ENCODE measurements at regions not wholly inside any gene's neighbourhood (a gene's known extent, or its start where the extent isn't known, plus 50 kb on each side); places are given as distances from the start of the nearest gene placed in this dataset.

GRCh38 chr9:73761905-73762304, 610.2 kb downstream of the ANXA1 start:
- Histone ChIP-seq H3K4me3 (no peak overlapping the region), H3K9ac (ENCODE audit: insufficient read length) (no peak overlapping the region), H3K9me3 (ENCODE audit: low read depth, low read length) (no peaks in the 10 kb centered on the region), H3K27ac (no peak overlapping the region), H3K36me3 (ENCODE audit: insufficient read depth, low read length) (no peaks in the 10 kb centered on the region)
- DNase-seq (ENCODE audit: low read depth, low spot score): no peak
- TF ChIP-seq POLR2AphosphoS5 (IDR thresholded peaks at IDR 0.05; ENCODE audit: borderline replicate concordance, low read depth, low read length) (no peak), FOXP2 (optimal IDR thresholded peaks at IDR 0.05; ENCODE audit: control extremely low read depth, extremely low read length, insufficient read depth) (no peak), EZH2 (IDR thresholded peaks at IDR 0.05) (no peak)

DNA sequence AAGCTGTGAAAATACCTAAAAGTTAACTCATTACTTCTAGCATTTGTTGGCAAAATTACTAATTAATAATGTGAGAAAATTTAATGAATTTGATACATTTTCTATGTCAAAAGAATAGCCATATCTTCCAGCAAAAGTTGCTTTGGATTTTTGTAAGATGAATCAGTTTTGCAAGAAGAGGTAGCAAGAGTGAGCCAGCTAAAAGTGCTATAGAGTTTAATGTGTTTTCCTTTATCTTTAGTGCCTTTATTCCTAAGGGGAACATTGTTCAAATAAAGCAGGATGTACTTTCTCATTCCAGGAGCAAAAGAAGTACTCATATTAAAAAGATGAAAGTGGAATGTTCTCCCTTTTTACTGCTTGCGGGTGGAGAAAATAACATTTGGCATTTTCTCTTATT, 622.2 kb downstream of the ANXA1 start:
- Histone ChIP-seq H3K9ac (ENCODE audit: insufficient read length) (no peak overlapping the region), H3K36me3 (ENCODE audit: insufficient read depth, low read length) (no peaks in the 10 kb centered on the region), H3K27ac (no peak overlapping the region), H3K9me3 (ENCODE audit: low read depth, low read length) (no peaks in the 10 kb centered on the region), H3K4me3 (no peak overlapping the region)
- no peak for TF ChIP-seq POLR2AphosphoS5 (IDR thresholded peaks at IDR 0.05; ENCODE audit: borderline replicate concordance, low read depth, low read length)
- TF ChIP-seq EZH2 (IDR thresholded peaks at IDR 0.05): no peak
- no peak for TF ChIP-seq FOXP2 (optimal IDR thresholded peaks at IDR 0.05; ENCODE audit: control extremely low read depth, extremely low read length, insufficient read depth)
- DNase-seq (ENCODE audit: low read depth, low spot score): no peak

DNA sequence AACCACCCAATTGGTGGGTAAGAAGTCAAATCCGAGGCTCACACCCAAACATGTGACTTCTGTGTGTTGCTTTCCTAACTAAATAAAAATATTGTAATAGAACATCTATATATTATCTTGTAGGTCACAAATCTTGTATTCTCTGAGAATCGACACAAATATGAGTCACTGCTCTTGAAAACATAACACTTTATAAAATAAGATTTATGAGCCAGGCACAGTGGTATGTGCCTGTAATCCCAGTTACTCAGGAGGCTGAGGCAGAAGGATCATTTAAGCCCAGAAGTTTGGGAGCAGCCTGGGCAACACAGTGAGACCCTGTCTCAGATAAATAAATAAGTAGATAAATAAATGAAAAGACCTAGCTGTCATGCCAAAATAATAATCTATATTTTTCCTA, 624.1 kb downstream of the ANXA1 start:
- no peak overlapping the region for H3K4me3 ChIP-seq
- no peak overlapping the region for H3K27ac ChIP-seq
- H3K36me3 ChIP-seq (ENCODE audit: insufficient read depth, low read length): no peaks in the 10 kb centered on the region
- H3K9ac ChIP-seq (ENCODE audit: insufficient read length): no peak overlapping the region
- DNase-seq (ENCODE audit: low read depth, low spot score): no peak
- no peak for TF ChIP-seq POLR2AphosphoS5 (IDR thresholded peaks at IDR 0.05; ENCODE audit: borderline replicate concordance, low read depth, low read length)
- no peak for TF ChIP-seq FOXP2 (optimal IDR thresholded peaks at IDR 0.05; ENCODE audit: control extremely low read depth, extremely low read length, insufficient read depth)
- TF ChIP-seq EZH2 (IDR thresholded peaks at IDR 0.05): no peak
- no peaks in the 10 kb centered on the region for H3K9me3 ChIP-seq (ENCODE audit: low read depth, low read length)

GRCh38 chr9:73780916-73781315, 629.3 kb downstream of the ANXA1 start:
- no peaks in the 10 kb centered on the region for H3K36me3 ChIP-seq (ENCODE audit: insufficient read depth, low read length)
- H3K4me3 ChIP-seq: no peak overlapping the region
- no peak overlapping the region for H3K27ac ChIP-seq
- DNase-seq (ENCODE audit: low read depth, low spot score): no peak
- no peak overlapping the region for H3K9ac ChIP-seq (ENCODE audit: insufficient read length)
- H3K9me3 ChIP-seq (ENCODE audit: low read depth, low read length): no peaks in the 10 kb centered on the region
- no peak for TF ChIP-seq FOXP2 (optimal IDR thresholded peaks at IDR 0.05; ENCODE audit: control extremely low read depth, extremely low read length, insufficient read depth)
- TF ChIP-seq POLR2AphosphoS5 (IDR thresholded peaks at IDR 0.05; ENCODE audit: borderline replicate concordance, low read depth, low read length): no peak
- no peak for TF ChIP-seq EZH2 (IDR thresholded peaks at IDR 0.05)

DNA sequence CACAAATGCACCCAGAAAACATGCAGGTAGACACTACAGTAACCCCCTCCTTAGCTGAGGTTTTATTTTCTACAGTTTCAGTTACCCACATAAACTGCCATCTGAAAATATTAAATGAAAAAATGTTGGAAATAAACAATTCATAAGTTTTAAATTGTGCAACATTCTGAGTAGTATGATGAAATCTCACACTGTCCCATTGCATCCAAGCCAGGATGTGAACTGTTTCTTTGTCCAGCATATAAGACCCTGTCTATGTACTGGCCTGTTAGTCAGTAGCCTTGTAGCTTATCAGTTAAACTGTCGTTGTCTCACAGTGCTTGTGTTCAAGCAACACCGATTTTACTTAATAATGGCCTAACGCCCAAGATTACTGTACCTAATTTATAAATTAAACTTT, 630.5 kb downstream of the ANXA1 start:
- no peak for DNase-seq (ENCODE audit: low read depth, low spot score)
- H3K27ac ChIP-seq: no peak overlapping the region
- H3K4me3 ChIP-seq: no peak overlapping the region
- TF ChIP-seq FOXP2 (optimal IDR thresholded peaks at IDR 0.05; ENCODE audit: control extremely low read depth, extremely low read length, insufficient read depth) (no peak), POLR2AphosphoS5 (IDR thresholded peaks at IDR 0.05; ENCODE audit: borderline replicate concordance, low read depth, low read length) (no peak), EZH2 (IDR thresholded peaks at IDR 0.05) (no peak)
- no peak overlapping the region for H3K9ac ChIP-seq (ENCODE audit: insufficient read length)
- no peaks in the 10 kb centered on the region for H3K36me3 ChIP-seq (ENCODE audit: insufficient read depth, low read length)
- no peaks in the 10 kb centered on the region for H3K9me3 ChIP-seq (ENCODE audit: low read depth, low read length)

GRCh38 chr9:73799446-73799845, 647.8 kb downstream of the ANXA1 start:
- Histone ChIP-seq H3K4me3 (no peak overlapping the region), H3K9me3 (ENCODE audit: low read depth, low read length) (no peaks in the 10 kb centered on the region), H3K27ac (no peak overlapping the region), H3K9ac (ENCODE audit: insufficient read length) (no peak overlapping the region), H3K36me3 (ENCODE audit: insufficient read depth, low read length) (no peaks in the 10 kb centered on the region)
- no peak for DNase-seq (ENCODE audit: low read depth, low spot score)
- TF ChIP-seq FOXP2 (optimal IDR thresholded peaks at IDR 0.05; ENCODE audit: control extremely low read depth, extremely low read length, insufficient read depth) (no peak), POLR2AphosphoS5 (IDR thresholded peaks at IDR 0.05; ENCODE audit: borderline replicate concordance, low read depth, low read length) (no peak), EZH2 (IDR thresholded peaks at IDR 0.05) (no peak)

DNA sequence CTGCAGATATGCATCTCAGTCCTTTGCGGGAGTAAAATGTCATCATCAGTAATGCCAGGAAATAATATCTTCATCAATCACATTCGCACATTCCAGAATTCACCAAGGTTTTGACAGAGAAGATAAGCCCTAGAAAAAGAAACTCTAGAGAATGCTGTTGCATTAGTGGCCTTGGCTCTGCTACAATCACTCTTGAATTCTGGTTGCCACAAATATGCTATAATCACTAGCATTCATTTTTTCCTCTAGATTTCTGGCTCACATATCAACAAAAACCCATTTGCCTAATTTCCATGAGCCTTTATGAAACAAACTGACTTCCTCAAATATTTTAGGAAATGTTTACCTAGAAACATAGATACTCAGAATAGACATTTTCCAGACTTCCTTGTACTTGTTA, 653.4 kb downstream of the ANXA1 start:
- DNase-seq (ENCODE audit: low read depth, low spot score): no peak
- no peak overlapping the region for H3K4me3 ChIP-seq
- H3K36me3 ChIP-seq (ENCODE audit: insufficient read depth, low read length): no peaks in the 10 kb centered on the region
- TF ChIP-seq FOXP2 (optimal IDR thresholded peaks at IDR 0.05; ENCODE audit: control extremely low read depth, extremely low read length, insufficient read depth) (no peak), EZH2 (IDR thresholded peaks at IDR 0.05) (no peak), POLR2AphosphoS5 (IDR thresholded peaks at IDR 0.05; ENCODE audit: borderline replicate concordance, low read depth, low read length) (no peak)
- no peak overlapping the region for H3K27ac ChIP-seq
- H3K9ac ChIP-seq (ENCODE audit: insufficient read length): no peak overlapping the region
- H3K9me3 ChIP-seq (ENCODE audit: low read depth, low read length): no peaks in the 10 kb centered on the region

- H3K4me3 ChIP-seq: no peak overlapping the region
Measured at GRCh38 chr9:73805853-73806458, 654.3 kb downstream of the ANXA1 start.

GRCh38 chr9:73806876-73807275, 655.2 kb downstream of the ANXA1 start:
- Histone ChIP-seq H3K4me3 (no peak overlapping the region), H3K27ac (no peak overlapping the region), H3K9me3 (ENCODE audit: low read depth, low read length) (no peaks in the 10 kb centered on the region), H3K9ac (ENCODE audit: insufficient read length) (no peak overlapping the region), H3K36me3 (ENCODE audit: insufficient read depth, low read length) (no peaks in the 10 kb centered on the region)
- TF ChIP-seq FOXP2 (optimal IDR thresholded peaks at IDR 0.05; ENCODE audit: control extremely low read depth, extremely low read length, insufficient read depth) (no peak), POLR2AphosphoS5 (IDR thresholded peaks at IDR 0.05; ENCODE audit: borderline replicate concordance, low read depth, low read length) (no peak), EZH2 (IDR thresholded peaks at IDR 0.05) (no peak)
- DNase-seq (ENCODE audit: low read depth, low spot score): no peak

More at GRCh38 chr9:73805853-73806458, 654.3 kb downstream of the ANXA1 start:
- Histone ChIP-seq H3K36me3 (ENCODE audit: insufficient read depth, low read length) (no peaks in the 10 kb centered on the region), H3K27ac (no peak overlapping the region), H3K9ac (ENCODE audit: insufficient read length) (no peak overlapping the region), H3K9me3 (ENCODE audit: low read depth, low read length) (no peaks in the 10 kb centered on the region)
- no peak for DNase-seq (ENCODE audit: low read depth, low spot score)
- TF ChIP-seq POLR2AphosphoS5 (IDR thresholded peaks at IDR 0.05; ENCODE audit: borderline replicate concordance, low read depth, low read length): no peak
- TF ChIP-seq FOXP2 (optimal IDR thresholded peaks at IDR 0.05; ENCODE audit: control extremely low read depth, extremely low read length, insufficient read depth): no peak
- no peak for TF ChIP-seq EZH2 (IDR thresholded peaks at IDR 0.05)
